ENCODE measurements at regions not wholly inside any gene's neighbourhood (a gene's known extent, or its start where the extent isn't known, plus 50 kb on each side); places are given as distances from the start of the nearest gene placed in this dataset.

DNA sequence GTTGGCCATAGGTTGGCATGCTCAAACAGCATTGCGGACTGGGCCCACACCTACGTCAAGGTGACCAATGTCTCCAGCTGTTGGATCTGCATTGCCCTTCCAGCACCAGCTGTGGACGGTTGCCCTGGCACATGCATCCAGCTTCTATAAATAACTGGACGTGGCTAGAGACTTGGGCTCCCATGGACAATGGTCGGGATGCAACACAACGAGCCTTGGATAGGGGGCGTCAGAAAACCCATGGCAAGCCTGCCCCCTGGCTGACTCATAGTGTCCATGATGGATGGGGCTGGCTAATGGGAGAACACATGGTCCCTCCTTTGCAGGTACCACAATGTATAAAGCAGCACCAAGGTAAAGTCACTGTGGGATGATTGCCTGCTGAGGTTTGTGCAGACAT, 331.6 kb upstream of the FAR2 start:
- Histone ChIP-seq H3K27me3 (ENCODE audit: control insufficient read depth in 2 of 2, insufficient read depth in 1 of 2, low read length in 1 of 2) (no peaks in the 10 kb centered on the region), H3K4me1 (ENCODE audit: control insufficient read depth in 2 of 2, insufficient read depth in 2 of 2, low read length in 2 of 2) (no peaks in the 10 kb centered on the region), H3K9me3 (ENCODE audit: control insufficient read depth in 2 of 2, insufficient read depth in 1 of 2, low read length in 1 of 2) (no peaks in the 10 kb centered on the region), H3K27ac (ENCODE audit: low read depth in 1 of 2, low read length in 1 of 2) (no peak overlapping the region), H3K4me3 (ENCODE audit: low read length in 2 of 2) (no peak overlapping the region), H3K36me3 (ENCODE audit: control insufficient read depth in 2 of 2, insufficient read depth in 2 of 2, low read length in 1 of 2) (no peaks in the 10 kb centered on the region)
- DNase-seq (ENCODE audit: low read depth in 6 of 9, low spot score in 9 of 9) = no peak
- 84% methylated on average over 7 of the region's 7 CpGs for WGBS

- Histone ChIP-seq H3K9me3 (ENCODE audit: control insufficient read depth in 2 of 2, insufficient read depth in 1 of 2, low read length in 1 of 2) (no peaks in the 10 kb centered on the region), H3K4me1 (ENCODE audit: control insufficient read depth in 2 of 2, insufficient read depth in 2 of 2, low read length in 2 of 2) (no peaks in the 10 kb centered on the region), H3K27ac (ENCODE audit: low read depth in 1 of 2, low read length in 1 of 2) (no peak overlapping the region), H3K27me3 (ENCODE audit: control insufficient read depth in 2 of 2, insufficient read depth in 1 of 2, low read length in 1 of 2) (no peaks in the 10 kb centered on the region), H3K36me3 (ENCODE audit: control insufficient read depth in 2 of 2, insufficient read depth in 2 of 2, low read length in 1 of 2) (no peaks in the 10 kb centered on the region), H3K4me3 (ENCODE audit: low read length in 2 of 2) (no peak overlapping the region)
- 96% methylated on average over 2 of the region's 2 CpGs for WGBS
- no peak for DNase-seq (ENCODE audit: low read depth in 6 of 9, low spot score in 9 of 9)
Measured at GRCh38 chr12:28824193-28824846, 324.8 kb upstream of the FAR2 start.

- Histone ChIP-seq H3K4me1 (ENCODE audit: control insufficient read depth in 2 of 2, insufficient read depth in 2 of 2, low read length in 2 of 2) (no peaks in the 10 kb centered on the region), H3K27me3 (ENCODE audit: control insufficient read depth in 2 of 2, insufficient read depth in 1 of 2, low read length in 1 of 2) (no peaks in the 10 kb centered on the region), H3K36me3 (ENCODE audit: control insufficient read depth in 2 of 2, insufficient read depth in 2 of 2, low read length in 1 of 2) (no peaks in the 10 kb centered on the region), H3K9me3 (ENCODE audit: control insufficient read depth in 2 of 2, insufficient read depth in 1 of 2, low read length in 1 of 2) (no peaks in the 10 kb centered on the region), H3K27ac (ENCODE audit: low read depth in 1 of 2, low read length in 1 of 2) (no peak overlapping the region), H3K4me3 (ENCODE audit: low read length in 2 of 2) (no peak overlapping the region)
- DNase-seq (ENCODE audit: low read depth in 6 of 9, low spot score in 9 of 9) = no peak
Measured at GRCh38 chr12:28824849-28825248, 324.2 kb upstream of the FAR2 start.

DNA sequence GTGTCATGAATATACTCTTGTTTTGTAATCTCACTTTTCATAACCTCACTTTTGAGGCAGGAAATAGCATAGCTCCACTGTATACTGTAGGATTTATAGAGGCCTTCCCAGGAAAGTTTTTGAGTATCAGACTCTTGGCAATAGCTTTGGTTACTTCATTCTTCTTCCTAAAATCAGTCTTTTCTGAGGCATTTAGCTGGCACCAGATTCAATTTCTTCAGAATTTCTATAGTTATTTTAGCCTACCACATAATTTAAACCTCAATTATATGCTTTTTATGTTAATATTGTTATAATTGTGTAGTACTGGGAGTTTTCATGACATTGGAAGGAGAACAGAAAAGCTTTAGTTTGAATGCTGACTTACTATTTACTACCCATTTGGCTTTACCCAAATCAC, 322.3 kb upstream of the FAR2 start:
- H3K27me3 ChIP-seq (ENCODE audit: control insufficient read depth in 2 of 2, insufficient read depth in 1 of 2, low read length in 1 of 2) = no peaks in the 10 kb centered on the region
- no peak overlapping the region for H3K27ac ChIP-seq (ENCODE audit: low read depth in 1 of 2, low read length in 1 of 2)
- DNase-seq (ENCODE audit: low read depth in 6 of 9, low spot score in 9 of 9) = no peak
- no peaks in the 10 kb centered on the region for H3K9me3 ChIP-seq (ENCODE audit: control insufficient read depth in 2 of 2, insufficient read depth in 1 of 2, low read length in 1 of 2)
- H3K4me1 ChIP-seq (ENCODE audit: control insufficient read depth in 2 of 2, insufficient read depth in 2 of 2, low read length in 2 of 2) = no peaks in the 10 kb centered on the region
- no peaks in the 10 kb centered on the region for H3K36me3 ChIP-seq (ENCODE audit: control insufficient read depth in 2 of 2, insufficient read depth in 2 of 2, low read length in 1 of 2)
- H3K4me3 ChIP-seq (ENCODE audit: low read length in 2 of 2) = no peak overlapping the region

DNA sequence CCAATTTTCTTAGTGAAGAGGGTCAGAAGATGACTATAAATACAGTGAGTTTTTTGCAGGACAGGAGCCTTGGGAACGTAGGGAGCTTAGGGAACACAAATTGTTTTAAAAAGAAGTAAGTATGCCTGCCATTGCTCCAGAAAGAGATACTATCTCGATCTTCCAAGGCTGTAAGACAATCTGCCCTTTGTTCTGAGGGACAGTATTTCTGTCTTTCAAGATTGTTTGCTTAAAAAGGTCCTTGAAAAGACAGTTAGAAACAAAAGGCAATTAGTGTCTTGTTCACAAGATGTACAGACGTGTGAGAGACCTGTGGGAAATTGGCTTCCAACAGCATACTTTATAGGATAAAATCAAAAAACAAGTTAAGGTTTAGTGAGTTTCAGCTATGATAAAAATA, 321.2 kb upstream of the FAR2 start:
- DNase-seq (ENCODE audit: low read depth in 6 of 9, low spot score in 9 of 9) = no peak
- H3K4me1 ChIP-seq (ENCODE audit: control insufficient read depth in 2 of 2, insufficient read depth in 2 of 2, low read length in 2 of 2) = no peaks in the 10 kb centered on the region
- no peaks in the 10 kb centered on the region for H3K9me3 ChIP-seq (ENCODE audit: control insufficient read depth in 2 of 2, insufficient read depth in 1 of 2, low read length in 1 of 2)
- WGBS = 64% methylated on average over 3 of the region's 3 CpGs
- H3K27me3 ChIP-seq (ENCODE audit: control insufficient read depth in 2 of 2, insufficient read depth in 1 of 2, low read length in 1 of 2) = no peaks in the 10 kb centered on the region
- no peak overlapping the region for H3K4me3 ChIP-seq (ENCODE audit: low read length in 2 of 2)
- H3K36me3 ChIP-seq (ENCODE audit: control insufficient read depth in 2 of 2, insufficient read depth in 2 of 2, low read length in 1 of 2) = no peaks in the 10 kb centered on the region
- H3K27ac ChIP-seq (ENCODE audit: low read depth in 1 of 2, low read length in 1 of 2) = no peak overlapping the region

- Histone ChIP-seq H3K9me3 (ENCODE audit: control insufficient read depth in 2 of 2, insufficient read depth in 1 of 2, low read length in 1 of 2) (no peaks in the 10 kb centered on the region), H3K4me3 (ENCODE audit: low read length in 2 of 2) (no peak overlapping the region), H3K27me3 (ENCODE audit: control insufficient read depth in 2 of 2, insufficient read depth in 1 of 2, low read length in 1 of 2) (no peaks in the 10 kb centered on the region), H3K36me3 (ENCODE audit: control insufficient read depth in 2 of 2, insufficient read depth in 2 of 2, low read length in 1 of 2) (no peaks in the 10 kb centered on the region), H3K4me1 (ENCODE audit: control insufficient read depth in 2 of 2, insufficient read depth in 2 of 2, low read length in 2 of 2) (no peaks in the 10 kb centered on the region), H3K27ac (ENCODE audit: low read depth in 1 of 2, low read length in 1 of 2) (no peak overlapping the region)
- no peak for DNase-seq (ENCODE audit: low read depth in 6 of 9, low spot score in 9 of 9)
- WGBS = 92% methylated on average over 2 of the region's 2 CpGs
Measured at GRCh38 chr12:28828318-28828717, 320.8 kb upstream of the FAR2 start.

GRCh38 chr12:28830491-28830890, 318.6 kb upstream of the FAR2 start:
- 89% methylated on average over 11 of the region's 11 CpGs for WGBS
- no peaks in the 10 kb centered on the region for H3K4me1 ChIP-seq (ENCODE audit: control insufficient read depth in 2 of 2, insufficient read depth in 2 of 2, low read length in 2 of 2)
- no peaks in the 10 kb centered on the region for H3K36me3 ChIP-seq (ENCODE audit: control insufficient read depth in 2 of 2, insufficient read depth in 2 of 2, low read length in 1 of 2)
- no peak overlapping the region for H3K27ac ChIP-seq (ENCODE audit: low read depth in 1 of 2, low read length in 1 of 2)
- no peak for DNase-seq (ENCODE audit: low read depth in 6 of 9, low spot score in 9 of 9)
- H3K4me3 ChIP-seq (ENCODE audit: low read length in 2 of 2) = no peak overlapping the region
- H3K27me3 ChIP-seq (ENCODE audit: control insufficient read depth in 2 of 2, insufficient read depth in 1 of 2, low read length in 1 of 2) = no peaks in the 10 kb centered on the region
- H3K9me3 ChIP-seq (ENCODE audit: control insufficient read depth in 2 of 2, insufficient read depth in 1 of 2, low read length in 1 of 2) = no peaks in the 10 kb centered on the region

DNA sequence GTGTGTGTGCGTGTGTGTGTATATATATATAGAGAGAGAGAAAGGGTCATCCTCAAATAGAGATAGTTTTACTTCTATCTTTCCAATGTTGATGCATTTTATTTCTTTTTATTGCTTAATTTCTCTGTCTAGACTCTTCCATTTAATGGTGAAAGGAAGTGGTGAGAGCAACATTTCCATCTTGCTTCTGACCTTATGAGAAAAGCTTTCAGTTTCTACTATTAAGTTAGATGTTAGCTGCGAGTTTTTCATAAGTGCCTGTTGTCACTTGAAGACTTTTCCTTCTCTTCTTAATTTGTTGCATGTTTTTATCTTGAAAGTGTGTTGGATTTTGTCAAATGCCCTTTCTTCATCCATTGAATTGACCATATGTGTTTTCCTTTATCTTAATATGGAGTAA, 304.4 kb upstream of the FAR2 start:
- no peak overlapping the region for H3K27ac ChIP-seq (ENCODE audit: low read depth in 1 of 2, low read length in 1 of 2)
- no peak overlapping the region for H3K4me3 ChIP-seq (ENCODE audit: low read length in 2 of 2)
- H3K27me3 ChIP-seq (ENCODE audit: control insufficient read depth in 2 of 2, insufficient read depth in 1 of 2, low read length in 1 of 2) = no peaks in the 10 kb centered on the region
- no peaks in the 10 kb centered on the region for H3K4me1 ChIP-seq (ENCODE audit: control insufficient read depth in 2 of 2, insufficient read depth in 2 of 2, low read length in 2 of 2)
- no peaks in the 10 kb centered on the region for H3K36me3 ChIP-seq (ENCODE audit: control insufficient read depth in 2 of 2, insufficient read depth in 2 of 2, low read length in 1 of 2)
- no peak for DNase-seq (ENCODE audit: low read depth in 6 of 9, low spot score in 9 of 9)
- H3K9me3 ChIP-seq (ENCODE audit: control insufficient read depth in 2 of 2, insufficient read depth in 1 of 2, low read length in 1 of 2) = no peaks in the 10 kb centered on the region
- 67% methylated on average over 2 of the region's 2 CpGs for WGBS

DNA sequence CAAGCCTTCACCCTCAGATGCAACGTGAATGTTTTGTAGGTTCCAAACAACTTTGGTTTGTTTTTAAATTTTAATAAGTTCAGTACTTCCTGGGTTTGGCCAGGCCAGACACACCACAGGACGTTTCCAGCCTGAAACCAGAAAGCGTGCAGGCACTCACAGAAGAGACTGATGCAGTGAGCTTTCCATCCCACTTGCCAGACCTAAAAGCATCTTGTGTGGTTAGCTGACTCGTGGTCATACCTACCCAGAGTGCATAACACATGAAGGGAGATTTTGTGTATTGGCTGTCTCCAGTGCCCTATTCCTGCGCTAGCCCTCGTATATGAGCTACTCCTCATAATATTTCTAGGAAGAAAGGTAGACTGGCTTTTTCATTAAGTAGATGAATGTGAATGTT, 297.3 kb upstream of the FAR2 start:
- Histone ChIP-seq H3K36me3 (ENCODE audit: control insufficient read depth in 2 of 2, insufficient read depth in 2 of 2, low read length in 1 of 2) (no peaks in the 10 kb centered on the region), H3K27me3 (ENCODE audit: control insufficient read depth in 2 of 2, insufficient read depth in 1 of 2, low read length in 1 of 2) (no peaks in the 10 kb centered on the region), H3K9me3 (ENCODE audit: control insufficient read depth in 2 of 2, insufficient read depth in 1 of 2, low read length in 1 of 2) (no peaks in the 10 kb centered on the region), H3K4me1 (ENCODE audit: control insufficient read depth in 2 of 2, insufficient read depth in 2 of 2, low read length in 2 of 2) (no peaks in the 10 kb centered on the region), H3K27ac (ENCODE audit: low read depth in 1 of 2, low read length in 1 of 2) (no peak overlapping the region), H3K4me3 (ENCODE audit: low read length in 2 of 2) (no peak overlapping the region)
- DNase-seq (ENCODE audit: low read depth in 6 of 9, low spot score in 9 of 9) = no peak
- 87% methylated on average over 6 of the region's 6 CpGs for WGBS

All from thymus (tissue), 11 donors.